Epithelial cell of esophagus (primary cell): ENCODE measurements at regions not wholly inside any gene's neighbourhood (a gene's known extent, or its start where the extent isn't known, plus 50 kb on each side); places are given as distances from the start of the nearest gene placed in this dataset.

Experiments used
- DNase-seq: peaks from one replicate; pipeline ENCODE4 v3.0.0; 2010; ENCODE audit warnings: low read depth
- H3K4me3 ChIP-seq: 2 replicates; pipeline ENCODE4 v1.5.1; 2011; ENCODE audit warnings: mild to moderate bottlenecking, low read length, control low read depth
- TF ChIP-seq, protein P1 (sequence below): IDR thresholded peaks from 2 replicates; pipeline ENCODE4 v1.5.1; 2011; ENCODE audit warnings: low read depth, mild to moderate bottlenecking, low read length, control low read depth, inconsistent platforms; ENCODE audit not compliant: insufficient read depth; ENCODE audit errors: missing control alignments

DNA sequence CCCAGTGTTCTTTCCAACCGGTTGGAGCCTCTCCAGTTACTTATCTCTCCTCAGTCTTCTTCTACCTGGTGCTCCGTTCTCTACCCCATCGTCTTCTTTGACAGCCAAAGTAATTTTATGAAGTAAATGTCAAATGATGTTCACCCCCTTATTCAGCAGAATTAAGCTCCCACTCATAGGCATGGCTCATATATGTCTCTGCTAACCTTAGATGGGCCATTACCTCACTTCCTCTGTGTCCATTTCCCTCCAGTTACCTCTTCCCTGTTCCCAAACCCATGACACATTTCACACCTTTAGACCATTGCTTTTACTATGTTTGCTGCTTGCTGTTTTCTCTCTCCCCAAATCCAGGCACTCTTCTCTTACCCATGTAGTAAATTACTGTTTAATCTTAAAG is 607.0 kb downstream of the RNF144A start:
- no peak for DNase-seq
- no peak overlapping the region for H3K4me3 ChIP-seq
- TF ChIP-seq, protein P1, sequence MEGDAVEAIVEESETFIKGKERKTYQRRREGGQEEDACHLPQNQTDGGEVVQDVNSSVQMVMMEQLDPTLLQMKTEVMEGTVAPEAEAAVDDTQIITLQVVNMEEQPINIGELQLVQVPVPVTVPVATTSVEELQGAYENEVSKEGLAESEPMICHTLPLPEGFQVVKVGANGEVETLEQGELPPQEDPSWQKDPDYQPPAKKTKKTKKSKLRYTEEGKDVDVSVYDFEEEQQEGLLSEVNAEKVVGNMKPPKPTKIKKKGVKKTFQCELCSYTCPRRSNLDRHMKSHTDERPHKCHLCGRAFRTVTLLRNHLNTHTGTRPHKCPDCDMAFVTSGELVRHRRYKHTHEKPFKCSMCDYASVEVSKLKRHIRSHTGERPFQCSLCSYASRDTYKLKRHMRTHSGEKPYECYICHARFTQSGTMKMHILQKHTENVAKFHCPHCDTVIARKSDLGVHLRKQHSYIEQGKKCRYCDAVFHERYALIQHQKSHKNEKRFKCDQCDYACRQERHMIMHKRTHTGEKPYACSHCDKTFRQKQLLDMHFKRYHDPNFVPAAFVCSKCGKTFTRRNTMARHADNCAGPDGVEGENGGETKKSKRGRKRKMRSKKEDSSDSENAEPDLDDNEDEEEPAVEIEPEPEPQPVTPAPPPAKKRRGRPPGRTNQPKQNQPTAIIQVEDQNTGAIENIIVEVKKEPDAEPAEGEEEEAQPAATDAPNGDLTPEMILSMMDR = no peak

DNA sequence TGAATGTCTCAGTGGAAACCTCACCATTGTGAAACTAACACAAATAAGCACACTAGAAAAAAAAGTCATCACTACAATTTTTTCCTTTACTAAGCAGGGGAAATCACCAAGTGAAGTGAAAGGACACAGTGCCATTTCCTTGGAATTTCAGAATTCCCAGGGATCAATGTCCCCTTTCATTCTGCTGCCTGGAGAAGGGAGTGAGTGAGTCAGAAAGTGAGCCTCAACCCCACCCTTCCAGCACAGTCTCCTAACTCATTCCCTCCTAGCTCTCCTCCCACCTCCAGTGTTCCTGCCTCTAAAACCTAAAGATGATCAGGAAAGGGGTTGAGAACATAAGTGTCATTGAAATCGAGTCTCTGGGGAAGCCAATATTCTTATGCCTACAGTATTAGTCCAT is 608.5 kb downstream of the RNF144A start:
- TF ChIP-seq, protein P1 = no peak
- no peak overlapping the region for H3K4me3 ChIP-seq
- DNase-seq = no peak

DNA sequence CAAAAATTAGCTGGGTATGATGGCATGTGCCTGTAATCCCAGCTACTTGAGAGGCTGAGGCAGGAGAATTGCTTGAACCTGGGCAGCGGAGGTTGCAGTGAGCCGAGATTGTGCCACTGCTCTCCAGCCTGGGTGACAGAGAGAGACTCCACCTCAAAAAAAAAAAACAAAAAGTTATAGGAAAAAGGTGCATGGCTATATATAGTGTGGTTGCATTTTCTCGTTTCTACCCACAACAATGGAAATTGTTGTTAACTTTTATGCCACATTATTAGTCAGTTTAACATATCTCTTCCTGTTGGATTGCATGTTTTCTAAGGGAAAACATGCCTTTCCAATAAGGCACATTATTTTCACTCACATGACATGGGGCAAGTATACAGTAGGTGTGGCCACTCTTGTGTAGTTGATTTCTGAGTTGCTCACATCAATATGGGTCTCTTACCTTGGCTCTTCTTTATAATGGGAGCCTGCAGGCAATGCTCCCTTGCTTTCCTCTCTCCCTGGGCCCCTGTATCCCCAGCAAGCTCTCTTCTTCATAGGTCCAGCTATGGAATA is 610.0 kb downstream of the RNF144A start:
- TF ChIP-seq, protein P1 = no peak
- DNase-seq = no peak
- no peak overlapping the region for H3K4me3 ChIP-seq

DNA sequence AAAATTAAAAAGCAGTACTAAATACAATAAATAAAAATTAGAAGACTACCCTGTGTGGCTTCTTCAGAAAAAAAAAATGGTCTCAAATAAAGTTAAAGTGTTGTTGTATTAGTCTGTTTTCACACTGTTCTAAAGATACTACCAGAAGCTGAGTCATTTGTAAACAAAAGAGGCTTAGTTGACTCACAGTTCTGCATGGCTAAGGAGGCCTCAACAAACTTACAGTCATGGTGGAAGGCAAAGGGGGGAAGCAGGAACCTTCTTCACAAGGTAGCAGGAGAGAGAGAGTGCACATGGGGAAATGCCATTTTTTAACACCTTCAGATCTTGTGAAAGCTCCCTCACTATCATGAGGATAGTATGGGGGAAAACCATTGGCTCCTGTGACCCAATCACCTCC is 612.8 kb downstream of the RNF144A start:
- no peak overlapping the region for H3K4me3 ChIP-seq
- peak; percentile 23 for DNase-seq
- TF ChIP-seq, protein P1 = no peak

DNA sequence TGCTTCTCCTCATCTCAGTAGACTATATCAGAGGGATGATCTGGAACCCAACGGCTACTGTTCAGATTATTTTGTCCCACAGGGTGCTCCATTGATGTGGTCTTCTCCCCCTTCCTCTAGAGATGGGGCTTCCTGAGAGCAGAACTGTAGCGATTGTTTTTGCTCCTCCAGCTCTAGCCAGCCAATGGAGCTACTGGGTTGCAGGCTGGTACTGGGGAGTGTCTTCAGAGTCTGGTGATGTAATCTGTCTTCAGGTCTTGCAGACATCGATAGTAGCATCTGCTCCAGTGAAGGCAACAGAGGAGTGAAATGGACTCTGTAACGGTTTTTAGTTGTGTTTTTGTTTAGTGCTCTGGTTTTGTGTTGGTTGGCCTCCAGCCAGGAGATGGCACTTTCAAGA is 621.9 kb downstream of the RNF144A start:
- TF ChIP-seq, protein P1 = no peak
- DNase-seq = no peak
- H3K4me3 ChIP-seq = no peak overlapping the region

DNA sequence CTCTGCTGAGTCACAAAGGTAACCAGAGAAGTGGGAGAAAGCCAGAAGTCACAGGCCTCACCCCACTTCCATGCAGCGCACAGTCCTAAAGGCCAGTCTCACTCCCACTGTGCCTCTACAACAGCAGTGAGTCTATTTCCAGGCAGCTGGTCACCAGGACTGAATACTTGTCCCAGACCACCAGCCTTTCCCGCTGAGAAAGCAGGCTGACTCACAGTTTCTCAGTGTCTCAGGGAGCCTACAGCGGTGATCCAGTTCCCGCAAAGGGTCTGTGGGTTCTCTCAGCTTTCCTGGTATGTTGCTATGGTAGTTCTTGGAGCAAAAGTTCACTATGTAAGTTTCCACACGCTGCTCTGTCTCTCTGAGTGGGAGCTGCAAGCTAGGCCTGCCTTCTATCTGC is 622.5 kb downstream of the RNF144A start:
- H3K4me3 ChIP-seq = no peak overlapping the region
- TF ChIP-seq, protein P1 = no peak
- no peak for DNase-seq

DNA sequence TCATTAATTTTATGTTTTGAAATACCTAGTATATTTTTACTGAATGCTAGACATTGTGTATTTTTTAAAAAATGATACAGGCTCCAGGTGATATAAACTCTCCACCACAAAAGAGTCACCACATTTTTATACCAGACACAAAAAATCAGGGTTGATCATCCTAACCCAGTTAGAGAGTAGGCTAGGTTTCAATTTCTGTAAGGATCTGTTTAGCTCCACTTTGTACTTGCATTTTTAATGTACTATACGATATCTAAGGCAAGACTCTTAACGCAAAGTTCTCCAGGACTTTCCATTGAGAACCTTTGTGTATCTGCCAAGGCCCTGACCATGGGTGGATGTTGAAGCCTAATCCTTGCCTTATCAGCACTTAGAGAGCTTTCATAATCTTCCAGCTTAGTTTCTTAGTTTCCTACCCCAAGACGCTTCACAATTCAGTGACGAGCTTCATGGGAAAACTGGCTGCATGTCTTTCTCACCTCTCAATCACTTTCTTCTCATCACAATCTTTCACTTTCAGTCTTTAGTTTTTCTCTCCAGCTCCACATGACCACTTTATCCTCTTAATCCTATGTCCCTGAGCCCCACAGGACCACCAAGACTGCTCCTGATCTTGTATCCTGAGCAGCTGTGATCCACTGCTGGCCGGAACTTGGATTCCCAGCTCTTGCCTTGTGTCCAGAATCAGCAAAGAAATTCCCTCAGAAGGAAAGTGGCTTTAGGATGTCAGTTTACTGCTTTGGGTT is 635.8 kb downstream of the RNF144A start:
- no peak overlapping the region for H3K4me3 ChIP-seq
- TF ChIP-seq, protein P1 = no peak
- no peak for DNase-seq
